HCT116 (cell line): ENCODE measurements at regions not wholly inside any gene's neighbourhood (a gene's known extent, or its start where the extent isn't known, plus 50 kb on each side); places are given as distances from the start of the nearest gene placed in this dataset.

Source experiments
- EZH2phosphoT487 ChIP-seq: fragments of 200-600 bp; IDR thresholded peaks from 2 replicates; pipeline ENCODE4 v1.6.1; 2018; ENCODE audit warnings: antibody characterized with exemption, borderline replicate concordance
- POLR2A ChIP-seq: IDR thresholded peaks from 2 replicates; pipeline ENCODE4 v1.7.0; 2011; ENCODE audit warnings: borderline replicate concordance; ENCODE audit not compliant: insufficient read depth, insufficient read length; ENCODE audit errors: extremely low read depth
- POLR2AphosphoS5 ChIP-seq: IDR thresholded peaks from 2 replicates; pipeline ENCODE4 v1.6.1; 2011; ENCODE audit warnings: mild to moderate bottlenecking, low read depth, low read length, moderate library complexity
- RAD21 ChIP-seq: IDR thresholded peaks from 2 replicates; pipeline ENCODE4 v1.6.1; 2012; ENCODE audit warnings: low read depth, mild to moderate bottlenecking
- REST ChIP-seq: IDR thresholded peaks from 2 replicates; pipeline ENCODE4 v1.6.1; 2012; ENCODE audit warnings: low read depth
- SRF ChIP-seq: IDR thresholded peaks from 2 replicates; pipeline ENCODE4 v1.6.1; 2012; ENCODE audit warnings: low read depth
- TF ChIP-seq, protein P1 (sequence below), 3 experiments: fragments of 200-600 bp in 1 of 3; sonication (generic) in 1 of 3; IDR thresholded peaks in 2 of 3; conservative IDR thresholded peaks in 1 of 3; 2 replicates each; pipeline ENCODE4 v1.5.1; 2012 to 2017; ENCODE audit warnings: low read depth in 2 of 3, low read length in 2 of 3, antibody characterized with exemption in 1 of 3, borderline replicate concordance in 1 of 3, control low read depth in 1 of 3, mild to moderate bottlenecking in 1 of 3, mixed read lengths in 1 of 3, mixed run types in 1 of 3, moderate library complexity in 1 of 3; ENCODE audit not compliant: insufficient read depth in 1 of 3
- TF ChIP-seq, protein P2 (sequence below): IDR thresholded peaks from 2 replicates; pipeline ENCODE4 v1.6.1; 2012

GRCh38 chr2:238652771-238653157 lies 195.1 kb upstream of the TWIST2 start:
- no peak for TF ChIP-seq RAD21
- TF ChIP-seq POLR2A = no peak
- TF ChIP-seq, protein P1, sequence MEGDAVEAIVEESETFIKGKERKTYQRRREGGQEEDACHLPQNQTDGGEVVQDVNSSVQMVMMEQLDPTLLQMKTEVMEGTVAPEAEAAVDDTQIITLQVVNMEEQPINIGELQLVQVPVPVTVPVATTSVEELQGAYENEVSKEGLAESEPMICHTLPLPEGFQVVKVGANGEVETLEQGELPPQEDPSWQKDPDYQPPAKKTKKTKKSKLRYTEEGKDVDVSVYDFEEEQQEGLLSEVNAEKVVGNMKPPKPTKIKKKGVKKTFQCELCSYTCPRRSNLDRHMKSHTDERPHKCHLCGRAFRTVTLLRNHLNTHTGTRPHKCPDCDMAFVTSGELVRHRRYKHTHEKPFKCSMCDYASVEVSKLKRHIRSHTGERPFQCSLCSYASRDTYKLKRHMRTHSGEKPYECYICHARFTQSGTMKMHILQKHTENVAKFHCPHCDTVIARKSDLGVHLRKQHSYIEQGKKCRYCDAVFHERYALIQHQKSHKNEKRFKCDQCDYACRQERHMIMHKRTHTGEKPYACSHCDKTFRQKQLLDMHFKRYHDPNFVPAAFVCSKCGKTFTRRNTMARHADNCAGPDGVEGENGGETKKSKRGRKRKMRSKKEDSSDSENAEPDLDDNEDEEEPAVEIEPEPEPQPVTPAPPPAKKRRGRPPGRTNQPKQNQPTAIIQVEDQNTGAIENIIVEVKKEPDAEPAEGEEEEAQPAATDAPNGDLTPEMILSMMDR (IDR thresholded peaks at IDR 0.05 in 2 of 3, conservative IDR thresholded peaks at IDR 0.05 in 1 of 3; ENCODE audit: borderline replicate concordance in 1 of 3, insufficient read depth in 1 of 3, low read depth in 2 of 3, low read length in 2 of 3) = no peak
- TF ChIP-seq POLR2AphosphoS5 = no peak
- TF ChIP-seq, protein P2, sequence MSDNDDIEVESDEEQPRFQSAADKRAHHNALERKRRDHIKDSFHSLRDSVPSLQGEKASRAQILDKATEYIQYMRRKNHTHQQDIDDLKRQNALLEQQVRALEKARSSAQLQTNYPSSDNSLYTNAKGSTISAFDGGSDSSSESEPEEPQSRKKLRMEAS = no peak
- TF ChIP-seq EZH2phosphoT487 = no peak
- TF ChIP-seq SRF = no peak
- no peak for TF ChIP-seq REST
